NCI-H2029 (cell line): ENCODE measurements at regions not wholly inside any gene's neighbourhood (a gene's known extent, or its start where the extent isn't known, plus 50 kb on each side); places are given as distances from the start of the nearest gene placed in this dataset.
"Not testable (repeated sequence)": the region's sequence is repeated elsewhere in the genome, so short reads cannot be mapped to it uniquely, and the experiment has no call there.

Experiments
- DNase-seq: peaks from one replicate; lab custom pipeline; 2025; lab: John Stamatoyannopoulos, UW

DNA sequence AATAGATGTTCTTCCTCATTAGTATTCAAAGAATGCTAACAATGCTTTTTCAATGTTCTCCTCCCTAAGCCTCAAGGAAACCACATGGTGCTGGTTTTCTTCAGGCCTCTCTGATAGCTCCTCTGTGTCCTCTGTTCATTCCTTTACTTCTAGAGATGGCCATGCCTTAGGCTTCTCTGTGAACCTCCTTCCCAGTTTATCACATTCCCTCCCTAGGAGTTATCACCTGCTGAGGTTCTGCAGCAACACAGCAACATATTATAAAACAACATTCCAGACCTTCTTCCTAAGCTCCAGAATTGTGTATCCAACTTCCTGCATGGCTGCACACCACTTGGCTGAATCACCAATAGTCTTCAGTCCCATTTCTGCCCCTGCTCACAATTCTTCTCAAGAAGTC is 325.5 kb downstream of the IRS1 start:
- DNase-seq = no peak

DNA sequence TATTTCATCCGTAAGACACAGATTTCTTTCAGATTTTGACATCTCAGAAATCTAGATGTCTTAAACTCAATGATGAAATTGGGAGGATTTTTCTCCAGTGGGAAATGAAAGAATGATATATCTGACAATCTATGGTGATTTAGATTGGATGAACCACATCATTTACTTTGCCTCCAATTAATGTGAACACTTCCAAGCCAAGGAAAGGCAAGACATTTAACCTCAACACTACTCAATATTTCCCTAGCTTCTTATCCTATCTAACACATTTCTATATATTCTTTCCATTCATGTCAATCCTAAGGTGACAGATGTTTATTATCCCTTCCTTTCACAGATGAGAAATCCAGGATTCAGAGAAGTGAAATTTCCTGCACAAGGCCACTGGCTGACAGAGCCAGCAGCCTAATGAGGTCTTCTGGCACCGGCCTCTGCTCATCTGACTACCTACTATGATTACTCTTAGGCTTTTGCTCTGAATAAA is 327.6 kb downstream of the IRS1 start:
- DNase-seq = no peak

DNA sequence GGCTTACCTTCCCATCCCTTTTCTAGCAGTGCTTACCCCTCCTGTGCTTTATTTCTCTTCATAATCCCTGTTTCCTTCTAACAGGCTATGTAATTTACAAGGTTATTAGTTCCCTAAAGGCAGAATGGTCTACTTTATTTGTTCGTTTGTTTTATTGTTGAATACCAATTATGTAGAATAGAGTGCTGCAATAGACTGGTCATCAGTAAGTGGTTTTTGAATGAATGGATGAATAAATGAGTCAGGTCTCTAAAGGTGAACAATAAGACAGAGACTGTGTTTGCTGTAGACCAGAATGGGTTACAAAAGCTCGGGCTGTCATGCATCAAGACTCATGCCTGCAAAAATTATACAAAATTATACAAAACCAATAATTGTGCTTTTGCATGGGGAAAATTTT is 332.0 kb downstream of the IRS1 start:
- DNase-seq = no peak

DNA sequence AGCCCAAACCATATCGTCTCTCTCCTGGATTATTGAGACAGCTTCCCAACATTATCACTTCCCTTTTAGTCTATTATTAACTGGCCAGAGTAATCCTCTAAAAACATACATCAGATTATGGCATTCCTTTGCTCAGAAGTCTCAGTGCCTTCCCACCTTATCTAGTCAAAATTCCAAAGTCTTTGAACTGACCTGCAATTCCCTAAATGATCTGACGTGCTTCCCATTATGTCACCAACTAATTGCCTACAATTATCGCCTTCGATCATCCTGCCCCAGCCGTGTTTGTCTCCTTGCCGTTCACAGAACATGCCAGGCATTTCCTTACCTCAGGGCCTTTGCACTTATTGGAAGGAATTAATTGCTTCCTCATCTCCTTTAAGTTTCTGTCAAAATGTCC is 332.4 kb downstream of the IRS1 start:
- DNase-seq = no peak

DNA sequence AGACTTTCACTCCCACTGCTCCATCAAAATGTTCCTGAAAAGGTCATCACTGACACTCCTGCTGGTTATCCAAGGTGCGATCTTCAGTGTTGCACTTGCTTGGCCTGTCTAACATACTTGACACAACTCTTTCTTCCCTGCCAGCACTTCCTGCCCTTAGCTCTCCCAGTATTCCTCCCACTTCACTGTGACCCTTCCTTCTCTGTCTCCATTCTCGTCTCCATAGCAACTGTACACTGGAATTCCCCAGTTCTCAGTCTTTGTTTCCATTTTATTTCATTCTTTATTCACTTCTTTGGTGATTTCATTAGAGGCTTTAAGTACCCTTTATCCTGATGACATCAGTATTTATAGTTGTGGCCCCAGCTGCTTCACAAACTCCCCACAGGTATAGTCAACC is 333.0 kb downstream of the IRS1 start:
- no peak for DNase-seq

DNA sequence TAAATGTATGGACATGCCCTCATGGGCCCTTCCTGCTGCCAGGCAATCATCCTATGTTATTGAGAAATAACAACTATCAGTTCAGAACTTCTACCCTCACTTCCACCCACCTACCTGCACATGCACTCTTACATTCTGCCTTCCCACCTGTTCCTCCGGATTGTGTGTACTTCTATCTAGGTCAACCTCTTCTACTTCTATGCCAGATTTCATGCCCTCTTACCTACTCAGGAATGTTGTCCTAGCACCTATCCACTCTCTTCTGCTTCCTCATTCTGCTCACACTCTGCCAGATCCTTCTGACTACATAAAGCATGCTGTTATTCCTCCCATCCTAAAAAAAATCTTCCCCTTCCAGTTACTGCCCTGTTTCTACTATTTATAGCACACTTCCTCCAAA is 333.5 kb downstream of the IRS1 start:
- no peak for DNase-seq

DNA sequence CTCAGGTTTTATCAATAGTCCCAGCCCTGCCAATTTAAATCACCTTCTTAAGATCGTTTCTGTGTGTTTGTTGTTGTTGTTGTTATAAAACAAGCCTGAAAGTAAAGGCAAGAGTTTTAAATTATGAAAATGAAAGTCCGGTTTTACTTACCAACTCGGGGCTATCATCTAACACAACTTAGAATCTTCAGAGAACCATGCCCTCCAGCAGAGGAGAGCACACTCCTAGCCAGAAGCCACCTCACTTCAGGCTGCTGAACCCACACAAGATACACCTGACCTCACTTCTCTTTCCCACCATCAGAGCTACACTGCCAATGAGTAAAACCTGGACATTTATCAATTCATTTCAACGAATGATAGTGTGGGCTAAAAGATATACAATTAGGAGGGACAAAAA is 335.2 kb downstream of the IRS1 start:
- no peak for DNase-seq

DNA sequence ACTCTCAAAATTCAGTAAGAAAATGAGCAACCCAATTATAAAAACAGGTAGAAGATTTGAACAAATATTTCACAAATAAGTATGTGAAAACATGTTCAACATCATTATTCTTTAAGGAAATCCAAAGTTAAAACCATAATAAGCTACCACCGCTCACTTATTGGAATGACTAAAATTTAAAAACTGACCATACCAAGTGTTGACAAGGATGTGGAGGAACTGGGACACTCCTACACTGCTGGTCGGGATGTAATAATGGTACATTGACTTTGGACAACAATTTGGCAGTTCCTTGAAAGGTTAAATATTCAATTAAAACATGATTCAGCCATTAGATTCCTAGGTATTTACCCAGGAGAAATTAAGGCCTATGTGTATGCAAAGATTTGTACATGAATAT is 336.5 kb downstream of the IRS1 start:
- no peak for DNase-seq

DNA sequence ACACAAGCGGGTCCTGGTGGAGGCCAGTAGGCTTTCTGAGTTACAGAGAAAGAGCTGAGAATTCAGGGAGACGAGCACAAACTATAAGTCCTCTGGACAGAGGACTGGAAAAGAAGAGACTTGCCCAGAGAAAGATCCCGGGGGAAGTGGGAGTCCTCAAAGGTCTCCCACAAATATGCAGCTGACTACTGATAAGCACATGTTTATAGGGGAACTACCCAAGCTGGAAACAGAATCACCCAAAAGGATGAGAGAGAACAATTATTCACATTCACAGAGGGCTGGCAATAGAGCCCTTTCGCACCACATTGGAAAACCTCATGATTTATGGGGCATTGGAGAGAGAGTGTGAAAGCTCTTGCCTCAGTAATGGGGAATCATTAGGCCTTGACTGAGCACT is 337.6 kb downstream of the IRS1 start:
- DNase-seq = no peak

DNA sequence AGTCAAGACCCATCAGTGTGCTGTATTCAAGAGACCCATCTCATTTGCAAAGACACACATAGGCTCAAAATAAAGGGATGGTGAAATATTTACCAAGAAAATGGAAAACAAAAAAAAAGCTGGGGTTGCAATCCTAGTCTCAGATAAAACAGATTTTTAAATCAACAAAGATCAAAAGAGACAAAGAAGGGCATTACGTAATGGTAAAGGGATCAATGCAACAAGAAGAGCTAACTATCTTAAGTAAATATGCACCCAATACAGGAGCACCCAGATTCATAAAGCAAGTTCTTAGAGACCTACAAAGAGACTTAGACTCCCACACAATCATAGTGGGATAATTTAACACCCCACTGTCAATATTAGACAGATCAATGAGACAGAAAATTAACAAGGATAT is 343.5 kb downstream of the IRS1 start:
- DNase-seq = not testable (repeated sequence)

DNA sequence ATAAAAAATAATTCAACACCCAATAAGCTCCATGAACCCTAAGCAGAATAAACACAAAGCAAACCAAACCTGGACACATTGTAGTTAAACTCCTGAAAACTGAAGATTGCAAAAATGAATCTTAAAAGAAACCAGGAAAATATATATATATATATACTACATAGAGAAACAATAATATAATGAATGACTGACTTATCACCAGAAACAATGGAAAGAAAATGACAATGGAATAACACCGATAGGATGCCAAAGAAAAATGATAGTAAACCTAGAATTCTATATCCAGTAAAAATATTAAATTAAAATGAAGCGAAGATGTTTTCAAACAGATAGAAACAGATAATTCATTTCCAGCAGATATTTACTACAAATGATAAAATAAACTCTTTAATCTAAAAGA is 346.9 kb downstream of the IRS1 start:
- no peak for DNase-seq

DNA sequence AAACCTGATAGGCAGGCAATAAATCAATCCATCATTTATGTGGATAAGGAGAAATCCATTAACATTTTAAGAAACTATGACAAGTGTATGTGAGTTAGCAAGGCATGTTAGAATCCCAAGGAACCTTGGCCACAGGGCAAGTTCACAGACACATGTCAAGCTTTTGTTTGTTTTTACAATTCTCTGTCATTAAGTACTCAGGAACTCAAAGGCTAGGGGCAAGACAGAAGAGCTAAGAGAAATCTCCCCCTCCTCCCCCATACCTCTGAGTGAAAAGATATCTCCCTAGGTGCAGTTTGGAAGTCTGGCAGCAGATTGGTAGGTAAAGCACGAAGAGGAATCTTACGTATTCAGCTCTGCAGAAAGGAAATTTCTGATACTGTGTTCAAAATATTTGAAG is 348.1 kb downstream of the IRS1 start:
- DNase-seq = no peak

DNA sequence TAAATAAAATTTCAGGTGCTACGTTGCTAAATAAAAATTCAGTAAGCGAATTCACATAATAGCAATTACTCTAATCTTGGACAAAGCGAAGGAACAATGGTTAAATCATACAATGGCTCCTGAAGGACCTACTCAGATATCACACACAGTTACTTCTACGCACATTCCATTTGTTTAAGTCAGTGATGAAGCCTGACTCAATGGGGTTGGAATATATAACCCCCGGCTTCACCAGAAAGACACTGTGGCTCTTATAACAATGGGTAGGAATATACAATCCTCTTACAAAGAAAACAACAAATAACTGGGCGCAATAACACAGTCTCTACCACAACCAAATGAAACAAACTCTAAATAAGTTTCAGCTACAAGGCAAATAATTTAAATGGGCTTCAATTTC is 349.5 kb downstream of the IRS1 start:
- DNase-seq = no peak

DNA sequence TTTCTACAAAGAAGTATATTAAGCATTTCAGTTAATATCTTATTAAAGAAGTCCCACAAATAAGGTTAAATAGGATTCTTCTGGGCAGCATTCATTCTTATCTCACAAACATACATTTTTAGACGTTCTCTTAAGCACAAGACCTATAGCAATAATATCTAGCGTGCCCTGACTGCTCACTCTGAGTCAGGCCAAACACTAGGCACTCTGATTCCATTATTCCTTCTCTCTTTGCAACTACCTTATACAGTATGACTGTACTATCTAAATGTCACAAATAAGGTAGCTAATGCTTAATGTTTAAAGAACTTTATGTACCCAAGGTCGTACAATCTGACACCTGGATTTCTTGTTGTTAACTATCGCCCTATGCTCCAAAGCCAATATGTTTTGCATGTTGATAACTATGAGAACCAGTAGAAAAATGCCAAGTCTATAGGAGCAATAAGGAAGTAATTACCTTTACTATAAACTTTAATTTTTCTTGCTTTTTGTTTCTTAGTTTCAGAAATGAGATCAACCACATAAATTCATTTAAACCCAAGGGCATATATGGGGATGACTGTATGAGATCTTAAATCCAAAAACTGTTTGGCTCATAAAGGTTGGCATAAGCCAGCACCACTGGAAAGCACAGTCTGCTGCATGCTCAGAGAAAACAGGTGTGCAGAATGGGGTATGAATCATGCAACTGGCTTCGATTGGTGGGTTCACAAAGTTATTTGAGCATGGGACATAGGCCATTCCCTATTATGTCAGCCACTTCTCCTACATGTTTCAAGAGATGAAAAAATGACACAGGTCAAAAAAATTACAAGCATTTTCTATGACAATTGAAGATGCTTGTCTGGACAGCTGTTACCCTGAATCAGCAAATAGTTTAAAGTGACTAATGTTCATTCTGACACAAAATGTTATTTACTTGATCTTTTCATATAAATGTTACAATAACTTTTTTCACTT is 352.0 kb downstream of the IRS1 start:
- no peak for DNase-seq

DNA sequence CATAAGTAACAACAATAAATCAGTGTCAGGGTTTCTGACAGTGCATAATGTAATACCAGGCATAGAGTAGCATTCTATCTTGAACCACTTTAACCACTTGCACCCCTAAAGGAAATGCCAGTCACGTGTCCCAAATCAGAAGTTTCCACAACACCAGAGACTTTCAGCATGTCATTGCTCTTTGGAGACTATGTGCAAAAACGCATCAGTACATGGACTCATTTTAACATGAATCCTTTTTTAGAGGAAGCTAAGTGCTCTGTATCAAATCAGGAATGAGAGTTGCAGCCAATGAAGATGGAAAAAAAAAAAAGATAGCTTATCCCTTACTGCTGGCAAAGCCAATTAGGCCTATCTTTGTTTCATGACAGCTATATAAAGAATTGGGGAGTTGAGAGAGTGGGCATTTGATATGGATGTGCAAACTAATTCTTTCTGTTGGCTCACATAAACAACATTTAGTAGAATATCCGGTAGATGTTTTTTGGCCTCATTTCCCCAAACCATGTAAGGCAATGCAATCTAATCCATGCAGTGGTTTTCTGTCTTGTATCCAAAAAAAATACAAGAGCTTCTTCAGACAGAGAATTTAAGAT is 353.1 kb downstream of the IRS1 start:
- no peak for DNase-seq

DNA sequence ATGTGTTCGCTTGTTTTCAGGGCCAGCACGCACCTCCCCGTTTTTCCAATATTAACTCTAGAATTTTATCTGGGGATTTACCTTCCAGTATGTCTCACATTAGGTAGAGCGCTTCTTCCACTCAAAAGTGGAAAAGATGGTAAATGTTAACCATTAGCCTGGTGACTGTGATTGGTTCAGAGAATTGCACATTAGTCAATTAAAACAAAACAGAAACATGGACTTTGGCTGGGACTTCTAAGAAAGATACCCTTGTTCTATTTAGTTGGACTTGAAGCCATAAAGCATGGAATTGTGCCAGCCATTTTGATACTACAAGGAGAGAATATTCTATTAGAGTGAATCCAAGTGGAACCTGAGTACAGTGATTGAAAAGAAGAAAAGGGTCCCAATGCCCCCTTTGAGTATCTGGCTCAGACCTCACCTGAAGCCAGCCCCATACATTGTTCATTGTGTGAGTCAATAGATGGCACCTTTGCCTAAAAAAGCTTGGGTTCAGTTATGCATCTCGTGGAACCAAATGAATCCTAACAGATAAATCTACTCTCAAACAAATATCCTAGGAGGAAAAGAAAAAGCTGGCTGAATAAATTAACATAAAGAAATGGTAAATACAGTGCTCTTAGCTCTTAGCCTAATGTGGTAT is 354.3 kb downstream of the IRS1 start:
- DNase-seq = no peak

DNA sequence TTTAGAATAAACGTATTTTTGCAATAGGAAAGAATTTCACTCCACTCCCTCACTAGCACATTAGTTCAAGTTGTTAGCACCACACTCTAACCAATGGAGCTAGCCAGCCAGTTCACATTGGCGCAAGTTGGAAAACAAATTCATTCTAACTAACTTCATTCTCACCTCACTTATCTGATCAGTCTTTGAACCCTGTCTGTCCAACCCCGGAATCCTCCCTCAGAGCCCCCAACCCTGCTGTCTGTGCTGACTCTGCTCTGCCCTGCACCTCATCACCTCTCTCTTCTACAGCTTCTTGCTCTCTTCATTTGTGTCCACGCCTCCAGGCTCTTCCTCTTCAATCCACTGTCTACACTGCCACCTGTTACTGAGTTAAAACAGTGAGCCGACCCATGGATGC is 356.5 kb downstream of the IRS1 start:
- DNase-seq = no peak

DNA sequence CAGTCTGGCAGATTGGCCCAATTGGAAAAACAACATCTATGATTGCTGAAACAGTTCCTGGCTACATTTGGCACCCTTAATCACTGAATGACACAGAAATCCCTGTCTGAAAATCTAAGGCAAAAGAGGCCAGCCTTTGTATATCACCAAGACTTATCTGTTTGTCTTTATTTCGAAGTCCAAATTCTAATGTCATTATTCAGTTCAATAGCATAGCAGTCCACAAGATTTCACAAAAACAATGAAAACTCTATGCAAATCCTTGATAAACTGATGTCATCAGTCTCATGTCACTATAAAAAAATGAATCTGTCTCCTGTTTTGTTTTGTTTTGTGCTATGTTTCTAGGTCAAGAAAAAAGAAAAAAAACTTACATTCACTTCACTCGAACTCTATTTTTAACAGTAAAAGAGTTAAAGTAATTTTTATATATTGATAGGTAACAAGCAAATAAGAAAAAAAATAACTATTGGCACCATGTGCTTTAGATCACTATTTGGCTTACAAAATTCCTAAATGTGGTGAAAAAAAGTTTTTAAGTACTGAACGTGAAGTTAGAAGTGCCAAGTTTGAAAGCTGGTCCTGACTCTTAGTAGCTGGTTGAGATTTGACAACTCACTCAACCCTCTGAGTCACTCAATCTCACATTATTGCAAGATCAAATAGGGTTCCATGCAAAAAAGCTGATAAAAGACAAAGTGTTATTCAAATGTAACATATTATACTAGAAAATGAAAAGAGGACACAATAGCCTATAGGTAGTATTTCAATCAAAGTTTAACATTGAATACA is 359.3 kb downstream of the IRS1 start:
- DNase-seq = no peak

DNA sequence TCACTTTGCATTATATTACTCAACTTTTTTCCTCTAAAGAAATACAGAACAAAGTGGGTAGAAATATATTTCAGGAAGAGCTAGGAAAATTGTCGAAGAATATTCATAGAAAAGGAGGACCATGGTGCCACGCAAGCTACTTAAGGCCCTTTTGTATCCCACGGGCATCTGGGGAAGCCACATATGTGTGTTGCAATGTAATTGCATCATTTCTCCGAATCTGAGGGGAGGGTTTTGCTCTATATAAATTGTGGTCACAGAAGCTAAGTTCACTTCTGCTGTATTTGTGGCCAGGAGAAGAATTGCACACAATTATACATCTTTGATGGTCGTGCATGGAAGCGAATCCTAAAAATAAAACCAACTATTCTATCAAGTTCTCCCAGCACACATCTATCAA is 360.3 kb downstream of the IRS1 start:
- no peak for DNase-seq

DNA sequence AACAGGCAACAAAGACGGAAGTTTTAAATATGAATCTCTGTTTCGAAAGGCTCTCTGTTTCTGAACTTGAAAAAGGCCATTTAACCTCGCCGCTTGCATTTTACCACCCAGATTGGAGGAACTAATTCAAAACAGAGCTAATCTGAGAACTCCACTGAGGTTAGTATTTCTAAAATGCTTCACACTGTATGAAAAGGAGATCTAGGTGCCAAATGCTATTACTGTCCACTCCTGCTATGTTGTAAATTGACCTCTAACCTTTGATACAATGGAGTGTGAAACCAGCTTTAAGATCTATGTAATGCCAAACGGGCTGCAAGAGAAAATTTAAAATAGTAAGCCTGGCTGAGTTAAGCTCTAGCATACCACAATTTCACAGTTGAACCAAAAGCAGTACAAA is 364.5 kb downstream of the IRS1 start:
- DNase-seq = no peak

DNA sequence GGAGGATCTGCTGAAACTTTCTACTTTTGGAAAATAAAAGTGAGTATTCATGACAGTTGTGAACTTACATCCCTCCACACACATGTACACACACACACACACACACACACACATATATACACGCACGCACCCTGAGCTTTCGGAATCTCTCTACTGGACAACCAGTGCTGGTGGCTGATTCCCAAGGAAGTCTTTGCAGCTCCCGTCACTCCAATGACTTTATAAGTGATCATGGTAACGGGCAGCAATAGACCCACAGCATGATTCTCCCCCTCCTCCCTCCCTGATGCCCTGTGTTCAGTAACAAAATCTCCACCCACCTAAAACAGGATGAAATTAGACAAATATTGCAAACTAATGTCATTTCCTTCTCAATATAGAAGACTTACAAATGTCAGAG is 364.9 kb downstream of the IRS1 start:
- no peak for DNase-seq

DNA sequence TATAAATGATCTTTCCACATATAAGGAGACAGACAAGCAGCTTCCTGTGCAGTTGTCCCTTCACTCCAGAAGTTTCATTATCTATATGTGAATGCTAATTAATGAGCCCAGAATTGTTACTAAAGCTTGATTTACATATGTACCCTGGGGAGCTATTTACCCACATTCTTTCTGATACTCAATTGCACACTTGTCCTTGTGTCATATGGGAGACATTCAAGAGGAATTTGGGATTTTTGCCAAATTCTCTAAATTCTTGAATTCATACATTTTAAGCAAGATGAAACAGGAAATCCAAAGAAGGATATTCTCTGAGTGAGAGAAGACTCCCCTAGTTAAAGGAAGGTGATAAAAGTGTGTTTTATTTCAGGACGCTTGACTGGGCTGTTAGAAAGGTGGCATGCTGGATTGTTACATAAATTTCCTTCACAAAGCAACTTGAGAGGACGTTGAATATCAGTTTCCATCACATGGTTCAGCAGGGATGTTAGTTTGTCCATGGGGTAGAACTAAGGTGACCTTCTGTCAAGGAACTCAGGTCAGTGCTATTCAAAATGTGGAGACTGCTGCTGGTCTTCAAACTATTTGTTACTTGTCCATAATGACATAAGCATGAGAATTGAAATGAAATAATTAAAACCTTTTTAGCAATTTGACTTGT is 368.2 kb downstream of the IRS1 start:
- DNase-seq = no peak
